Common myeloid progenitor, CD34-positive (primary cell): ENCODE measurements at regions not wholly inside any gene's neighbourhood (a gene's known extent, or its start where the extent isn't known, plus 50 kb on each side); places are given as distances from the start of the nearest gene placed in this dataset.

Experiments
- CTCF ChIA-PET: fragments of 350-600 bp; sonication (Branson Sonifier 250); formaldehyde crosslinking; loops from one replicate; lab custom pipeline; 2021; ENCODE audit warnings: antibody characterized with exemption; lab: Charles Lee
- POLR2A ChIA-PET: fragments of 350-600 bp; sonication (Branson Sonifier 250); formaldehyde crosslinking; loops from one replicate; lab custom pipeline; 2021; ENCODE audit warnings: antibody characterized with exemption; lab: Charles Lee
- DNase-seq, 3 donors: peaks; one replicate each; pipeline versions ENCODE4 v3.0.0 to v3.0.0-alpha.2; 2013
- H3K27ac ChIP-seq, 2 experiments: 1 replicate in 1 of 2; 2 replicates in 1 of 2; pipeline ENCODE4 v1.7.0; 2013; ENCODE audit warnings: inconsistent platforms in 2 of 2, low read length in 2 of 2, mild to moderate bottlenecking in 2 of 2, low read depth in 1 of 2, moderate library complexity in 1 of 2; ENCODE audit not compliant: severe bottlenecking in 2 of 2, insufficient read depth in 1 of 2, poor library complexity in 1 of 2
- H3K27me3 ChIP-seq, 5 experiments: replicated peaks in 2 of 5; 1 replicate in 3 of 5; 2 replicates in 2 of 5; pipeline versions ENCODE4 v1.6.1 to v1.7.0; 2013; ENCODE audit warnings: low read length in 4 of 5, mild to moderate bottlenecking in 2 of 5, moderate library complexity in 2 of 5, inconsistent platforms in 1 of 5; ENCODE audit not compliant: insufficient read depth in 5 of 5, control insufficient read depth in 4 of 5
- H3K36me3 ChIP-seq, 4 experiments: 1 replicate in 2 of 4; 2 replicates in 2 of 4; pipeline versions ENCODE4 v1.6.1 to v1.7.0; 2013; ENCODE audit warnings: low read length in 3 of 4, control low read depth in 1 of 4, mild to moderate bottlenecking in 1 of 4; ENCODE audit not compliant: control insufficient read depth in 4 of 4, insufficient read depth in 4 of 4
- H3K4me1 ChIP-seq, 4 experiments: 1 replicate in 3 of 4; 2 replicates in 1 of 4; pipeline versions ENCODE4 v1.6.1 to v1.7.1; 2013; ENCODE audit warnings: low read length in 3 of 4, mild to moderate bottlenecking in 3 of 4, control low read depth in 1 of 4, inconsistent platforms in 1 of 4, moderate library complexity in 1 of 4; ENCODE audit not compliant: control insufficient read depth in 4 of 4, insufficient read depth in 4 of 4; ENCODE audit errors: control extremely low read depth in 1 of 4
- H3K4me3 ChIP-seq, 7 experiments: 1 replicate in 4 of 7; 2 replicates in 3 of 7; pipeline versions ENCODE4 v1.5.1 to v1.7.0; 2013; ENCODE audit warnings: mild to moderate bottlenecking in 7 of 7, low read length in 6 of 7, moderate library complexity in 6 of 7, inconsistent platforms in 2 of 7, low read depth in 2 of 7, control low read depth in 1 of 7; ENCODE audit not compliant: insufficient read depth in 4 of 7, control insufficient read depth in 1 of 7; ENCODE audit errors: extremely low read depth in 1 of 7
- H3K9me3 ChIP-seq, 5 experiments: 1 replicate in 4 of 5; 2 replicates in 1 of 5; pipeline versions ENCODE4 v1.6.1 to v1.7.1; 2013; ENCODE audit warnings: low read length in 4 of 5, mild to moderate bottlenecking in 2 of 5, inconsistent platforms in 1 of 5, low read depth in 1 of 5, moderate library complexity in 1 of 5; ENCODE audit not compliant: control insufficient read depth in 4 of 5, insufficient read depth in 2 of 5; ENCODE audit errors: control extremely low read depth in 1 of 5
- WGBS: methylation state at CpG from one replicate; pipeline ENCODE4 v1.1.5; 2013; ENCODE audit not compliant: insufficient coverage; 5-methylcytosine and 5-hydroxymethylcytosine counted together

GRCh38 chr1:219337588-219337987, 163.9 kb downstream of the LYPLAL1 start:
- no peak overlapping the region for H3K4me3 ChIP-seq
- no peak for DNase-seq
- no peaks in the 10 kb centered on the region for H3K9me3 ChIP-seq
- H3K27me3 ChIP-seq, result no peaks in the 10 kb centered on the region
- no peaks in the 10 kb centered on the region for H3K4me1 ChIP-seq
- no peak overlapping the region for H3K27ac ChIP-seq
- ChIA-PET POLR2A (no interaction called here), CTCF (interaction anchor here (1.4 to 1.5 kb wide), 2 partner anchors 13 to 15 kb away, joined by 3 to 4 read pairs; no protein-coding TSS in a partner anchor)
- WGBS, result 100% methylated on average over 1 of the region's 1 CpG
- no peaks in the 10 kb centered on the region for H3K36me3 ChIP-seq

DNA sequence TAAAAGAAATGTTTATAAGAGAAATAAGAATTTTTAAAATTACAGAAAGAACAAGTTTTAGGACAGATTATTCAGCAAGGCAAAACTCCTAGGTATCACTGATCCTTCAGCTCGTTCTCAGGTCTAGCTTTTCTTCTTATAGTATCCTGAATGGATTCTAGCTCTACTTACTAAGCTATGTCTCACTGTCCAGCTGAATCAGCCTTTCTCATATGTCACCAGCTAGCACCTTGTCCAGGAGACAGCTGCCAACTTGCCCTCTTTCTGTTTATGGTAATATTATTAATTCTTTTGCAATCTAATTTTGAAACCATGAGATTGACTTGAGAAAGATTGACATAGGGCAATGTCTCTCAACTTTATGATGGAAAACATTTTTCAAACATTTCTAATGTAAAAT, 159.9 kb downstream of the LYPLAL1 start:
- H3K36me3 ChIP-seq, result no peaks in the 10 kb centered on the region

DNA sequence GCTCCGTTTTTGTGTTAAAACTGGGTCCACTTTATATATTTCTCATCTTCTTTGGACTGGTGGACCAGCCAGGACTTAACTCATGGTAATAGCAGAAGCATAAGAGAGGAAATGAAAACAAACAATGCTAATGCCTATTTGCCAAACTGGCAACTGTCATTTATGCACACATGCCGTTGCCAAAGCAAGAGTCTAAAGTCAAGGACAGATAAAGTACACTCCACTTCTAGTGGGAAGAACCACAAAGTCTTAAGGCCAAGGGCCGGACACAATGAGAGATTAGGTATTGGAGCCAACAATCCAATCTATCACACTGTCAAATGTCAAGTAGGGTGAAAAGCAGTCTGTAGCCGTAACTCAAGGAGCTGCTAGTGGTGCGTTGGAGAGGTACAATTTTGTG, 157.7 kb downstream of the LYPLAL1 start:
- Histone ChIP-seq H3K4me3 (no peak overlapping the region), H3K4me1 (no peaks in the 10 kb centered on the region), H3K27me3 (no peaks in the 10 kb centered on the region), H3K9me3 (no peaks in the 10 kb centered on the region), H3K27ac (no peak overlapping the region), H3K36me3 (no peaks in the 10 kb centered on the region)
- POLR2A ChIA-PET, result no interaction called here
- WGBS, result 92% methylated on average over 2 of the region's 5 CpGs
- CTCF ChIA-PET, result no interaction called here
- no peak for DNase-seq

More for the DNA sequence above, 159.9 kb downstream of the LYPLAL1 start:
- H3K27ac ChIP-seq, result no peak overlapping the region
- H3K9me3 ChIP-seq, result no peaks in the 10 kb centered on the region
- no peaks in the 10 kb centered on the region for H3K4me1 ChIP-seq
- CTCF ChIA-PET, result no interaction called here
- POLR2A ChIA-PET, result no interaction called here
- no peaks in the 10 kb centered on the region for H3K27me3 ChIP-seq
- WGBS, result 89% methylated on average over 1 of the region's 1 CpG
- DNase-seq, result no peak
- no peak overlapping the region for H3K4me3 ChIP-seq

DNA sequence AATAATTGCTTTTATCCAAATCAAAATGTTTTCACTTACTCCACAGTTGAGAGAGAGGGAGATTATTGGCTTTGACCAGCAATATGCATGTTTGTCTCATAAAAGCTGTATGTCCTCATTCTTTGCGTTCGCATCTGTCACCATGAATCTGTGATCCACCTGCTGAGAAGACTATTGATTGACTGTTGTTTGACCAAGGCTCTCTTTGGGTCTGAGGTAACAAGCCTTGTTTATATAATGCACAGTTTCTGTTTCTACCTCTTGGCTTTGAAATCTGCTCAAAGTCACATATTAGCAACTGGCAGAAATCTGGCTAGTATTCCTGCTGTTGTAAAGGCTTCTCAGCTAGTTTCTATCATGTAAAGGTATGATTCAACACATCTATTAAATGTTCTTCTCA, 157.0 kb downstream of the LYPLAL1 start:
- 70% methylated on average over 2 of the region's 2 CpGs for WGBS
- ChIA-PET CTCF (no interaction called here), POLR2A (no interaction called here)
- H3K4me1 ChIP-seq, result no peaks in the 10 kb centered on the region
- H3K27me3 ChIP-seq, result no peaks in the 10 kb centered on the region
- no peak overlapping the region for H3K27ac ChIP-seq
- no peaks in the 10 kb centered on the region for H3K9me3 ChIP-seq
- no peaks in the 10 kb centered on the region for H3K36me3 ChIP-seq
- no peak overlapping the region for H3K4me3 ChIP-seq
- DNase-seq, result no peak

DNA sequence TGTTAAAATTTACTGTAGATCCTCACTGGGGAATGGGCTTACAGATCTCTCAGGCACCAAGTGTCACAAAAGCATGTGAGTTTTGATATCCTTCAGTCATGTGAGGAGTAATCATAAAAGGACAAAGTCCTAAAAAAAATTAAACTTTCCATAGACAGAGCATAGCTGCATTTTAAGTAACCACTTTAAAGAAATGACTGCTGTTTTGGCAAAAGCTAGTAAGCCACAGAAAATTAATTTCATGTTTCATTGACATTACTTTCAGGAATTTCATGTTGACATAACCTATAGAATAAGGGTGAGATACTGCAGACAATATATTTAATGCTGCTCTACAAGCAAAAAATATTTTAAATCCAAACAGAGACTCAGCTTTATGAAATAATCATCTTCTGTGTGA, 156.3 kb downstream of the LYPLAL1 start:
- CTCF ChIA-PET, result no interaction called here

DNA sequence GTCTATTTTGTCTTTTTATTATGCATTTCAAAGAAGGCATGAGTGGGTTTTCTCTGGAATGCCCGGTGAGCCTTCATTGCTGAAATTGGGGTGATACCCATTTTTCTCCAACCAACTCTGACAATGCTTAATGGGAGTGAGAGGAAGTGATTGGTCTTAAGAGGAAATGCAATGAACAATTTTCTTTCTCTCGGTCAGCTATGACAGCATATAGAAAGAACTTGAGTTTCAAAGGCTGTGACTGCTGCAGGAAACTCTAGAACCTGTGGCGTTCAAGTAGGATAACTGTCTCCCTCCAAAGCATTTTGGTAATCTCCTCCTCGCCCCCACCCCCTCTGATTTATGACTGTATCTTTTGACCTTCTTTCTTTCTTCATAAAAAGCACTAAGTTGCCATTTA, 155.9 kb downstream of the LYPLAL1 start:
- Histone ChIP-seq H3K4me1 (no peaks in the 10 kb centered on the region), H3K27me3 (no peaks in the 10 kb centered on the region), H3K36me3 (no peaks in the 10 kb centered on the region), H3K4me3 (no peak overlapping the region), H3K27ac (no peak overlapping the region), H3K9me3 (no peaks in the 10 kb centered on the region)
- 82% methylated on average over 3 of the region's 4 CpGs for WGBS
- DNase-seq, result no peak
- ChIA-PET POLR2A (no interaction called here), CTCF (no interaction called here)

More for the DNA sequence above, 156.3 kb downstream of the LYPLAL1 start:
- Histone ChIP-seq H3K4me1 (no peaks in the 10 kb centered on the region), H3K36me3 (no peaks in the 10 kb centered on the region), H3K27me3 (no peaks in the 10 kb centered on the region), H3K9me3 (no peaks in the 10 kb centered on the region), H3K4me3 (no peak overlapping the region), H3K27ac (no peak overlapping the region)
- POLR2A ChIA-PET, result no interaction called here
- no peak for DNase-seq

- DNase-seq, result no peak
- no peaks in the 10 kb centered on the region for H3K9me3 ChIP-seq
- H3K36me3 ChIP-seq, result no peaks in the 10 kb centered on the region
- WGBS, result 97% methylated on average over 5 of the region's 9 CpGs
- H3K27ac ChIP-seq, result no peak overlapping the region
- CTCF ChIA-PET, result no interaction called here
- H3K4me3 ChIP-seq, result no peak overlapping the region
- H3K4me1 ChIP-seq, result no peaks in the 10 kb centered on the region
- POLR2A ChIA-PET, result no interaction called here
- no peaks in the 10 kb centered on the region for H3K27me3 ChIP-seq
Measured at GRCh38 chr1:219326843-219327242, 153.2 kb downstream of the LYPLAL1 start.
